GM10248 (cell line): ENCODE measurements at regions not wholly inside any gene's neighbourhood (a gene's known extent, or its start where the extent isn't known, plus 50 kb on each side); places are given as distances from the start of the nearest gene placed in this dataset.

Experiments used
- CTCF ChIA-PET: fragments of 300-600 bp; sonication (Branson Sonifier 250); formaldehyde crosslinking; extraction: SDS; loops from one replicate; lab custom pipeline; 2021; ENCODE audit warnings: antibody characterized with exemption; lab: Yijun Ruan, JAX
- POLR2A ChIA-PET: fragments of 350-650 bp; sonication (Branson Sonifier 250); formaldehyde crosslinking; extraction: SDS; loops from one replicate; lab custom pipeline; 2020; ENCODE audit warnings: antibody characterized with exemption; lab: Yijun Ruan, JAX
- DNase-seq: peaks from one replicate; pipeline ENCODE4 v3.0.0; 2012; ENCODE audit errors: extremely low spot score
- CTCF ChIP-seq: IDR thresholded peaks from 2 replicates; pipeline ENCODE4 v1.5.1; 2012; ENCODE audit warnings: mild to moderate bottlenecking, low read depth; ENCODE audit errors: extremely low read depth, missing control alignments, control extremely low read depth

DNA sequence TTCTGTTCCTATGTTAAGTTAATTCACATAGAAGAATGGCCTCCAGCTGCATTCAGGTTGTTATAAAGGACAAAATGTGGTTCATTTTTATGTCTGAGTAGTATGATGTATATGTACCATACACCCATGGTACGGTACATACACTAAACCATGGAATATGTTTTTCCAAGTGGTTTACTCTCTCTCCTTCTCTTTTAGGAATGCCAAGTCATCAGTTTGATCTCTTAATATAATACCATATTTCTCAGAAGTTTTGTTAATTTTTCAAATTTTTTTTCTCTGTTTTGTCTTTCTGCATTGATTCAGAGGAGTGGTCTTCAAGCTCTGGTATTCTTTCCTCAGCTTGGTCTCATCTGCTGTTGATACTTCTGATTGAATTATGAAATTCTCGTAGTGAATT lies 230.9 kb downstream of the DSEL start:
- no peak for TF ChIP-seq CTCF
- CTCF ChIA-PET, result no interaction called here
- DNase-seq, result no peak

DNA sequence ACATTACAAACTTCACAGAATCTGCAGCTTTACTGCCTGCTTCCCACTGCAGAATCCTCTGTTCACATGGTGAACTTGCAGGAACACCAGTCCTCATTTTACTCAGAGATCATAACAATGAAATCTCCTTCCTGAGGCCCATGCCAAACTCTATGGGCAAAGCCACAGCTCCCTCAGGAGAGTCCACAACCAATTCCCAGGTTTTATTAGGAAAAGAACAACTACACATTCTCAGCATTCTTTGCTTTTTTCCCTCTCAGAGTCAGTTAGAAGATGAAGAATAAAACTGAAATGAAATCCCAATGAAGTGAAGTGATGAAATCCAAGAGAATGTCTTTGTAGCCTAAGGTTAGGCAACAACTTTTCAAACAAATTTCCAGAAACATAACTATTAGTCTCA lies 233.7 kb downstream of the DSEL start:
- no peak for DNase-seq
- ChIA-PET POLR2A (no interaction called here), CTCF (no interaction called here)
- no peak for TF ChIP-seq CTCF

More for the DNA sequence above, 230.9 kb downstream of the DSEL start:
- POLR2A ChIA-PET, result no interaction called here

GRCh38 chr18:67281746-67282145 lies 234.8 kb downstream of the DSEL start:
- CTCF ChIA-PET, result interaction anchor here (2.4 kb wide), 1 partner anchor 10 kb away, joined by 7 read pairs; no protein-coding TSS in a partner anchor
- no peak for TF ChIP-seq CTCF
- DNase-seq, result no peak
- POLR2A ChIA-PET, result no interaction called here

- ChIA-PET POLR2A (no interaction called here), CTCF (interaction anchor here (2.4 kb wide), 1 partner anchor 9 kb away, joined by 7 read pairs; no protein-coding TSS in a partner anchor)
- no peak for DNase-seq
- no peak for TF ChIP-seq CTCF
Observed at GRCh38 chr18:67280486-67281242, 235.9 kb downstream of the DSEL start.

DNA sequence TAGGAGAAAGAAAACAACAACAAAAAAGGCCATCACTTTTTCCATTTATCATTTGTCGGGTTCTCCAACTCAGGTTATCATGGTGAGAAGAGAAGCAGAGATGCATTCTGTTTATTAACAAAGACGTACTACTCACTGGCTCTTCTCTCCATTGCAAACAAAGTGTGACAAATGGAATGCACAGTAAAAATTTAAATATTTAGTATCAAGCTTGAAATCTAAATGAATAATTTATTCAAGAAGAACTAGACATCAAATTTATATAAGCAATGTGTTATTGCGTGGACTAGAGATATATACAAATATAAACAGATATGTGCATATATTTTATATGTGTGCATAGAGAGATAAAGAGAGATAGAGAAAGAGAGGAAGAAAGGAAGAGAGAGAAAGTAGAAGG lies 236.5 kb downstream of the DSEL start:
- ChIA-PET CTCF (interaction anchor here (2.4 kb wide), 1 partner anchor 8 kb away, joined by 7 read pairs; no protein-coding TSS in a partner anchor), POLR2A (no interaction called here)
- DNase-seq, result no peak
- TF ChIP-seq CTCF, result no peak

DNA sequence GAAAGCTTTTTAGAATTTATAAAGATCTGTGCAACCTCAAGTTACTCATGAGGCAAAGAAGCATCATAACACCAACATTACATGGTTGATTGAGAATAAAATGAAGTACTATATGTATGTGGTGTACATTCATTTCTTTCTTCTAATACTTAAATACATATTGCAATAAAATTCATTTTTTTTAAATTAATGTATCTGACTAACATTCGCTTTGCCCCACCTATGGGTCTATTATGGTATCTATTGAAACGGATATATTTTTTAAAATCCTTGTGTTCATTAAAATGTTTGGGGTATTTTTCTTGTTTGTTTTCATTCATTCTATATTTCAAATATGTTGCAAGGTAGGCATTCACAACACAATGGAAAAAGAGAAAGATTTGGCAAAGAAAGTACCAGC lies 237.5 kb downstream of the DSEL start:
- ChIA-PET POLR2A (no interaction called here), CTCF (no interaction called here)
- no peak for DNase-seq
- no peak for TF ChIP-seq CTCF

GRCh38 chr18:67276638-67277037 lies 239.9 kb downstream of the DSEL start:
- no peak for TF ChIP-seq CTCF
- POLR2A ChIA-PET, result no interaction called here
- CTCF ChIA-PET, result no interaction called here
- DNase-seq, result no peak
